KMS-11 (cell line): ENCODE measurements at regions not wholly inside any gene's neighbourhood (a gene's known extent, or its start where the extent isn't known, plus 50 kb on each side); places are given as distances from the start of the nearest gene placed in this dataset.

Experiments
- H2AFZ ChIP-seq: fragments of 200-600 bp; sonication (generic); 2 replicates; pipeline ENCODE4 v1.6.1; 2016; ENCODE audit warnings: antibody characterized with exemption, mixed run types, low read depth
- H3K27ac ChIP-seq: fragments of 200-600 bp; sonication (generic); 2 replicates; pipeline ENCODE4 v1.6.1; 2016; ENCODE audit warnings: mild to moderate bottlenecking, mixed run types
- H3K27me3 ChIP-seq: fragments of 200-600 bp; sonication (generic); 2 replicates; pipeline ENCODE4 v1.6.1; 2017; ENCODE audit warnings: mild to moderate bottlenecking, low read depth, mixed run types, moderate library complexity; ENCODE audit not compliant: insufficient read depth
- H3K36me3 ChIP-seq: fragments of 200-600 bp; sonication (generic); 2 replicates; pipeline ENCODE4 v1.6.1; 2017; ENCODE audit warnings: mild to moderate bottlenecking, mixed run types; ENCODE audit not compliant: insufficient read depth
- H3K4me1 ChIP-seq: fragments of 200-600 bp; sonication (generic); 2 replicates; pipeline ENCODE4 v1.6.1; 2016; ENCODE audit warnings: mild to moderate bottlenecking, low read depth, mixed run types; ENCODE audit not compliant: poor library complexity, severe bottlenecking
- H3K4me2 ChIP-seq: fragments of 200-600 bp; sonication (generic); 2 replicates; pipeline ENCODE4 v1.7.0; 2016; ENCODE audit warnings: mild to moderate bottlenecking, mixed run types
- H3K4me3 ChIP-seq: fragments of 200-600 bp; sonication (generic); IDR thresholded peaks from 2 replicates; pipeline ENCODE4 v1.6.1; 2017; ENCODE audit warnings: low read depth, low read length, mixed read lengths; ENCODE audit not compliant: insufficient read depth
- H3K79me2 ChIP-seq: fragments of 200-600 bp; sonication (generic); 2 replicates; pipeline ENCODE4 v1.6.1; 2016; ENCODE audit warnings: low read depth, mixed run types; ENCODE audit not compliant: insufficient read depth
- H3K9ac ChIP-seq: fragments of 200-600 bp; sonication (generic); 2 replicates; pipeline ENCODE4 v1.6.1; 2016; ENCODE audit warnings: mild to moderate bottlenecking, mixed run types
- H4K20me1 ChIP-seq: fragments of 200-600 bp; sonication (generic); 2 replicates; pipeline ENCODE4 v1.6.1; 2016; ENCODE audit warnings: mild to moderate bottlenecking, mixed run types; ENCODE audit not compliant: insufficient read depth
- CTCF ChIP-seq: fragments of 200-600 bp; sonication (generic); conservative IDR thresholded peaks from 2 replicates; pipeline ENCODE4 v1.6.1; 2017; ENCODE audit warnings: low read depth, mild to moderate bottlenecking, antibody characterized with exemption, low read length, moderate library complexity, mixed read lengths

DNA sequence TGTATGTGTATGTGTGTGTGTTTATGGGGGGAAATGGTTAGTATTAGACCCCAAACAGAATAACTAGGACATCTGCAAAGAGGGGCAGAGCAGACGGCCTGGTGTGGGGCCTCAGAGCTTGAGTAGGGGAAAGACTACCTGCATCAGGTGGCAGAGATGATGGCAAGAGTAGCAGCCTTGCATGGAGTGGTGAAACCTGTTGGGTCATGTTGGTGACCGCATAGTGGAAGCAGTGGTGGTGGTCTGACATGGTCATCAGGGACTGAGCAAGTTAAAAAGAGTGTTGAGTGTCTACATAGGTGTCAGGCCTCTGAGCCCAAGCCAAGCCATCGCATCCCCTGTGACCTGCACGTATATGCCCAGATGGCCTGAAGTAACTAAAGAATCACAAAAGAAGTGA, 153.2 kb downstream of the FGF10 start:
- no peak overlapping the region for H3K4me2 ChIP-seq
- H3K4me1 ChIP-seq: no peaks in the 10 kb centered on the region
- H3K9ac ChIP-seq: no peak overlapping the region
- no peaks in the 10 kb centered on the region for H3K27me3 ChIP-seq
- no peaks in the 10 kb centered on the region for H4K20me1 ChIP-seq
- TF ChIP-seq CTCF: no peak
- no peaks in the 10 kb centered on the region for H3K79me2 ChIP-seq
- no peak overlapping the region for H3K27ac ChIP-seq
- no peaks in the 10 kb centered on the region for H3K36me3 ChIP-seq
- H3K4me3 ChIP-seq: no peak overlapping the region
- no peak overlapping the region for H2AFZ ChIP-seq

DNA sequence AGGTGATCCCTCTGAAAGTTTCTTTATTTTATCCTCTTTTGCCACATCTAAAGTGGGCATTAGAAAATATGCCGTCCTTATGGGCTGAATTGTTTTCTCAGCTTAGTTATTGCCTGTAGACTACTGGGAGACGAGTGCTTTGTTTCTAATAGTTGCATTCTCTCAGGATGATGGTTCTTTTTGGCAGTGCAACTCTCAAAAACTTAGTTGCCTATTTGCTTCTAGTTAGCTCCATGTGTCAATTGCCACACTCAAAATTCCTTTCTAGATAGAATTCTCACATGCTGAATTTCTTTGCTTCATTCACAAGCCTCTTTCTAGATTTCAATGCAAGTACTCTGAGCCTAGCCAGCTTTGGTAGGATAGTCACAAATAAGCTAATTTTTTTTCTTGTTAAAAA, 155.5 kb downstream of the FGF10 start:
- H3K9ac ChIP-seq: no peak overlapping the region
- H3K27me3 ChIP-seq: no peaks in the 10 kb centered on the region
- H4K20me1 ChIP-seq: no peaks in the 10 kb centered on the region
- H3K79me2 ChIP-seq: no peaks in the 10 kb centered on the region
- no peaks in the 10 kb centered on the region for H3K36me3 ChIP-seq
- TF ChIP-seq CTCF: no peak
- no peaks in the 10 kb centered on the region for H3K4me1 ChIP-seq
- no peak overlapping the region for H3K4me3 ChIP-seq
- no peak overlapping the region for H3K27ac ChIP-seq
- H2AFZ ChIP-seq: no peak overlapping the region
- H3K4me2 ChIP-seq: no peak overlapping the region

GRCh38 chr5:44225231-44226160, 163.7 kb downstream of the FGF10 start:
- Histone ChIP-seq H3K9ac (no peak overlapping the region), H3K4me2 (no peak overlapping the region), H2AFZ (no peak overlapping the region), H4K20me1 (no peaks in the 10 kb centered on the region), H3K36me3 (no peaks in the 10 kb centered on the region; the same call in 1 of the 2 replicates), H3K4me3 (no peak overlapping the region), H3K4me1 (no peaks in the 10 kb centered on the region), H3K79me2 (no peaks in the 10 kb centered on the region), H3K27ac (no peak overlapping the region), H3K27me3 (no peaks in the 10 kb centered on the region)
- no peak for TF ChIP-seq CTCF

GRCh38 chr5:44199408-44199807, 189.8 kb downstream of the FGF10 start:
- Histone ChIP-seq H3K9ac (no peak overlapping the region), H2AFZ (no peak overlapping the region), H3K4me3 (no peak overlapping the region), H3K27ac (no peak overlapping the region), H3K4me1 (no peaks in the 10 kb centered on the region), H3K27me3 (no peaks in the 10 kb centered on the region), H3K4me2 (no peak overlapping the region), H3K36me3 (no peaks in the 10 kb centered on the region), H4K20me1 (no peaks in the 10 kb centered on the region), H3K79me2 (no peaks in the 10 kb centered on the region)
- TF ChIP-seq CTCF: no peak
